OCI-LY1 (cell line): ENCODE measurements at regions not wholly inside any gene's neighbourhood (a gene's known extent, or its start where the extent isn't known, plus 50 kb on each side); places are given as distances from the start of the nearest gene placed in this dataset.

ENCODE experiments used
- H2AFZ ChIP-seq: fragments of 200-600 bp; sonication (generic), shearing (Covaris generic); 2 replicates; pipeline ENCODE4 v1.6.0; 2014; ENCODE audit warnings: antibody characterized with exemption, mild to moderate bottlenecking, low read length
- H3F3A ChIP-seq: fragments of 200-600 bp; sonication (generic), shearing (Covaris generic); 2 replicates; pipeline ENCODE4 v1.6.0; 2014; ENCODE audit warnings: mild to moderate bottlenecking, antibody characterized with exemption, low read length, moderate library complexity; ENCODE audit not compliant: insufficient read depth
- H3K27ac ChIP-seq: fragments of 200-600 bp; sonication (generic); 2 replicates; pipeline ENCODE4 v1.5.1; 2014; ENCODE audit warnings: low read length, mixed run types, mild to moderate bottlenecking, low read depth; ENCODE audit not compliant: poor library complexity, severe bottlenecking
- H3K27me3 ChIP-seq: fragments of 200-600 bp; sonication (generic); 2 replicates; pipeline ENCODE4 v1.6.0; 2014; ENCODE audit warnings: antibody characterized with exemption, mild to moderate bottlenecking, low read length, moderate library complexity; ENCODE audit not compliant: insufficient read depth
- H3K36me3 ChIP-seq: fragments of 200-600 bp; sonication (generic); 2 replicates; pipeline ENCODE4 v1.6.1; 2014; ENCODE audit warnings: mild to moderate bottlenecking, antibody characterized with exemption, low read length, moderate library complexity, mixed read lengths; ENCODE audit not compliant: insufficient read depth
- H3K4me1 ChIP-seq: fragments of 200-600 bp; sonication (generic); 2 replicates; pipeline ENCODE4 v1.5.1; 2014; ENCODE audit warnings: mild to moderate bottlenecking, low read length, moderate library complexity; ENCODE audit not compliant: insufficient read depth, severe bottlenecking
- H3K4me2 ChIP-seq: fragments of 200-600 bp; sonication (generic), shearing (Covaris generic); 2 replicates; pipeline ENCODE4 v1.6.1; 2014; ENCODE audit warnings: low read length
- H3K4me3 ChIP-seq: fragments of 200-600 bp; sonication (generic); 2 replicates; pipeline ENCODE4 v1.5.1; 2014; ENCODE audit warnings: low read length, low read depth, mild to moderate bottlenecking, mixed read lengths; ENCODE audit not compliant: poor library complexity, severe bottlenecking
- H3K79me2 ChIP-seq: fragments of 200-600 bp; shearing (Covaris generic); 2 replicates; pipeline ENCODE4 v1.6.1; 2016; ENCODE audit warnings: mixed run types, low read length, mixed read lengths; ENCODE audit not compliant: insufficient read depth
- H3K9ac ChIP-seq: fragments of 200-600 bp; sonication (generic), shearing (Covaris generic); 2 replicates; pipeline ENCODE4 v1.6.1; 2014; ENCODE audit warnings: mild to moderate bottlenecking, low read length, mixed read lengths
- H3K9me2 ChIP-seq: fragments of 200-600 bp; sonication (generic), shearing (Covaris generic); 2 replicates; pipeline ENCODE4 v1.6.1; 2014; ENCODE audit warnings: low read depth, mild to moderate bottlenecking, low read length, mixed read lengths
- H3K9me3 ChIP-seq: fragments of 200-600 bp; shearing (Covaris generic); 2 replicates; pipeline ENCODE4 v1.6.1; 2014; ENCODE audit warnings: low read length, mixed read lengths
- H4K20me1 ChIP-seq: fragments of 200-600 bp; sonication (generic), shearing (Covaris generic); 2 replicates; pipeline ENCODE4 v1.6.0; 2016; ENCODE audit warnings: mild to moderate bottlenecking, low read length; ENCODE audit not compliant: insufficient read depth
- EZH2 ChIP-seq: fragments of 200-600 bp; sonication (generic), shearing (Covaris generic); IDR thresholded peaks from 2 replicates; pipeline ENCODE4 v1.8.0; 2017; ENCODE audit warnings: borderline replicate concordance, mixed run types, mild to moderate bottlenecking, antibody characterized with exemption, low read length, moderate library complexity, mixed read lengths
- TF ChIP-seq, protein P1 (sequence below): fragments of 200-600 bp; sonication (generic), shearing (Covaris generic); IDR thresholded peaks from 2 replicates; pipeline ENCODE4 v1.5.1; 2017; ENCODE audit warnings: mild to moderate bottlenecking, antibody characterized with exemption, low read length, moderate library complexity, mixed read lengths

DNA sequence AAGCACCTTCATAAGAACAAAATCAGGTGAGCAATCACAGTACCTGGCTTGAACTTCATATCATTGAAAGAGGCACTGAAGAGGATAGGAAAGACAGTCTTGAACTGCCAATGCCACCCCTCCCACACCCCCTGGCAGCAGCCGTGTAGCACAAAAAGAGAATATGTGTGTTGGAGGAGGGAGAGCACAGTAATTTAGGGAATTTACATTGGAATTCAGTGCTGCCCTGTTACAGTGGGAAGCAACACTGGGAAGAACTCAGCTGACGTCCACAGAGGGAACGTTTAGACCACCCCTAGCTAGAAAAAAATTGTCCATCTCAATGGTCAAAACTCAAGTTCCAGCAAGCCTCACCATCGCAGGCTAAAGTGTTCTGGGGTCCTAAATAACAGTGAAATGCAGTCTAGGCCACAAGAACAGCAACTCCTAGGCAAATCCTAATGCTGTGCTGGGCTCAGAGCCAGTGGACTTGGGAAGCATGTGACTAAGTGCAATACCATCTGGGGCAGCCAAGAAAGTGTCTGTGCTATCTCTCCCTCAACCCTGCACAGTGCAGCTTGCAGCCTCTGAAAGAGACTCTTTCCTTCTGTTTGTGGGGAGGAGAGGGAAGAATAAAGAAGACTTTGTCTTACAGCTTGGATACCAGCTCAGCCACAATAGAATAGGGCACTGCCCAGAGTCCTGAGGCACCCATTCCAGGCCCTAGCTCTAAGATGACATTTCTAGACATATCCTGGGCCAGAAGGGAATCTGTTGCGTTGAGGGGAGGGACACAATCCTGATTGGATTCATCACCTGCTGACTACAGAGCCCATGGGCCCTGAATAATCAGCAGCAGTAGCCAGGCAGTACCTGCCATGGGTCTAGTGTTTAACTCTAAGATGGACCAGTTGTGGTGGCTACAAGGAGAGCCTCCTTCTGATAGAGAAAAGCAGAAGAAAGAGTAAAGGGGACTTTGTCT is 62.1 kb upstream of the VLDLR start:
- Histone ChIP-seq H3K79me2 (no peaks in the 10 kb centered on the region), H3K9ac (no peak overlapping the region), H3K36me3 (no peaks in the 10 kb centered on the region), H4K20me1 (no peaks in the 10 kb centered on the region), H3K4me2 (no peak overlapping the region), H3K9me2 (no peaks in the 10 kb centered on the region), H3K9me3 (no peaks in the 10 kb centered on the region), H3K4me3 (no peak overlapping the region), H3K4me1 (no peaks in the 10 kb centered on the region), H3F3A (no peaks in the 10 kb centered on the region), H2AFZ (no peak overlapping the region), H3K27me3 (no peaks in the 10 kb centered on the region), H3K27ac (no peak overlapping the region)
- TF ChIP-seq, protein P1, sequence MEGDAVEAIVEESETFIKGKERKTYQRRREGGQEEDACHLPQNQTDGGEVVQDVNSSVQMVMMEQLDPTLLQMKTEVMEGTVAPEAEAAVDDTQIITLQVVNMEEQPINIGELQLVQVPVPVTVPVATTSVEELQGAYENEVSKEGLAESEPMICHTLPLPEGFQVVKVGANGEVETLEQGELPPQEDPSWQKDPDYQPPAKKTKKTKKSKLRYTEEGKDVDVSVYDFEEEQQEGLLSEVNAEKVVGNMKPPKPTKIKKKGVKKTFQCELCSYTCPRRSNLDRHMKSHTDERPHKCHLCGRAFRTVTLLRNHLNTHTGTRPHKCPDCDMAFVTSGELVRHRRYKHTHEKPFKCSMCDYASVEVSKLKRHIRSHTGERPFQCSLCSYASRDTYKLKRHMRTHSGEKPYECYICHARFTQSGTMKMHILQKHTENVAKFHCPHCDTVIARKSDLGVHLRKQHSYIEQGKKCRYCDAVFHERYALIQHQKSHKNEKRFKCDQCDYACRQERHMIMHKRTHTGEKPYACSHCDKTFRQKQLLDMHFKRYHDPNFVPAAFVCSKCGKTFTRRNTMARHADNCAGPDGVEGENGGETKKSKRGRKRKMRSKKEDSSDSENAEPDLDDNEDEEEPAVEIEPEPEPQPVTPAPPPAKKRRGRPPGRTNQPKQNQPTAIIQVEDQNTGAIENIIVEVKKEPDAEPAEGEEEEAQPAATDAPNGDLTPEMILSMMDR = no peak
- TF ChIP-seq EZH2 = no peak

DNA sequence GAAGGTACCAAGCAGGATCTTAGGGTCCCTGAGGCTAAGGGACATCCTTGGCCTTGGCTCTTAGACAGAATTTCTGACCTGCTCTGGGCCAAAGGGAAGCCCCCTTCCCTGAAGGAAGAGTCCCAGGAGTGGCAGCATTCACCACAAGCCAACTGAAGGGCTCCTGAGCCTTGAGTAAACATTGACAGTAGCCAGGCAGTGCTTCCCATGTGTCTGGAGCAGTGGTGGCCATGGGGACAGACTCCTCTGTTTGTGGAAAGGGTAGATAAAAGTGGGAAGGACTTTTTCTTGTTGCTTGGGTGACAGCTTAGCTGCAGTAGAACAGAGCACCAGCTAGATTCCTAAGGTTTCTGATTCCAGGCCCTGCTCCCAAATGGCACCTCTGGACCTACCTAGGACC is 61.4 kb upstream of the VLDLR start:
- Histone ChIP-seq H3K4me1 (no peaks in the 10 kb centered on the region), H3K9ac (no peak overlapping the region), H3F3A (no peaks in the 10 kb centered on the region), H2AFZ (no peak overlapping the region), H3K79me2 (no peaks in the 10 kb centered on the region), H4K20me1 (no peaks in the 10 kb centered on the region), H3K27me3 (no peaks in the 10 kb centered on the region), H3K36me3 (no peaks in the 10 kb centered on the region), H3K9me2 (no peaks in the 10 kb centered on the region), H3K9me3 (no peaks in the 10 kb centered on the region), H3K4me2 (no peak overlapping the region), H3K4me3 (no peak overlapping the region), H3K27ac (no peak overlapping the region)
- TF ChIP-seq, protein P1 = no peak
- TF ChIP-seq EZH2 = no peak

DNA sequence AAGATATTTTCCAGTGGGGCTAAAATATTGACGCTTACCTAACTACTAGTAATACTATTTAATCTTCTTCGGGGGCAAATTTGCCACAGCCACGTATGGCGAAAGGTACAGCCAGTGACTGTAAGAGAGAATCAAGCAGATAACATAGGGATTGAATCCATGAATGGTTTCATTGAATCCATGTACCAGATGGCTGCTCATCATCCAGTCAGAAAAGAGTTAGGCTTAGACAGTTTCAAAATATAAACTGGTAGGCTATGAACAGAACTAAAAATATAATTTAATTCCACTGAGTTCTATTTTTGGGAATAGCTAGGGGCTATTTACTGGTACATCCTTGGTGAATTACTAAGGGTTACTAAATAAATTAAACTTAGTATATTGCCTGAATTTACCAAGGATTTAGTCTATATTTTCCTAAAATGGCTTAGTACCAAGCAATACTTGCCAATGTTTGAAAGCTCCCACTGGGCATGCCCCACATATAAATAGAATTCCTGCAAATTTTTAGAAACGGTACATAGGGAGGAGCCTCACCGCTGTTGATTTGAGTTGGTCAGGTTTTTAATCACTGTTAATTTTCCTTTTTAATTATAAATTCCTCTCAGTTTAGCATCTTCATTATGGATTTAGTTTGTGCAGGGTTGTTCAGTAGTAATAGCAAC is 55.8 kb upstream of the VLDLR start:
- Histone ChIP-seq H4K20me1 (no peaks in the 10 kb centered on the region), H3K9me2 (no peaks in the 10 kb centered on the region), H3K79me2 (no peaks in the 10 kb centered on the region), H3K9me3 (no peaks in the 10 kb centered on the region), H3K36me3 (no peaks in the 10 kb centered on the region), H3K9ac (no peak overlapping the region), H3K27me3 (no peaks in the 10 kb centered on the region), H3K27ac (no peak overlapping the region), H3K4me1 (peaks cover 1% of the 10 kb centered on the region), H3K4me3 (no peak overlapping the region), H3K4me2 (no peak overlapping the region), H2AFZ (no peak overlapping the region), H3F3A (no peaks in the 10 kb centered on the region)
- TF ChIP-seq, protein P1 = no peak
- no peak for TF ChIP-seq EZH2
